HG03342 (cell line): ENCODE measurements at regions not wholly inside any gene's neighbourhood (a gene's known extent, or its start where the extent isn't known, plus 50 kb on each side); places are given as distances from the start of the nearest gene placed in this dataset.
A peak's percentile ranks its signal among the peaks of the same experiment; 100 is the strongest.

Experiments
- ATAC-seq: cut with Tn5 transposase; IDR thresholded peaks from one replicate; pipeline ENCODE4 v1.9.1; 2021; ENCODE audit warnings: mild to moderate bottlenecking, moderate library complexity; ENCODE audit not compliant: unreplicated experiment

- ATAC-seq, result no peak
Measured at GRCh38 chr1:177790566-177790965, 179.3 kb downstream of the SEC16B start.

- no peak for ATAC-seq
Measured at GRCh38 chr1:177789956-177790355, 179.9 kb downstream of the SEC16B start.

- ATAC-seq, result no peak
Measured at GRCh38 chr1:177786176-177786745, 183.6 kb downstream of the SEC16B start.

GRCh38 chr1:177784936-177785335 lies 184.9 kb downstream of the SEC16B start:
- ATAC-seq, result no peak

- ATAC-seq, result no peak
Measured at GRCh38 chr1:177784409-177784808, 185.4 kb downstream of the SEC16B start.

- ATAC-seq, result no peak
Measured at GRCh38 chr1:177783051-177783450, 186.8 kb downstream of the SEC16B start.

GRCh38 chr1:177780096-177780700 lies 189.7 kb downstream of the SEC16B start:
- peak; percentile 59 for ATAC-seq

GRCh38 chr1:177779166-177779965 lies 190.5 kb downstream of the SEC16B start:
- ATAC-seq, result no peak

- no peak for ATAC-seq
Measured at GRCh38 chr1:177775924-177776323, 193.9 kb downstream of the SEC16B start.

- no peak for ATAC-seq
Measured at GRCh38 chr1:177772386-177772960, 197.4 kb downstream of the SEC16B start.

- ATAC-seq, result no peak
Measured at GRCh38 chr1:177771688-177772087, 198.2 kb downstream of the SEC16B start.

GRCh38 chr1:177770096-177770495 lies 199.8 kb downstream of the SEC16B start:
- ATAC-seq, result no peak

- ATAC-seq, result no peak
Measured at GRCh38 chr1:177755851-177756560, 213.9 kb downstream of the SEC16B start.

- ATAC-seq, result no peak
Measured at GRCh38 chr1:177754603-177755002, 215.3 kb downstream of the SEC16B start.

- no peak for ATAC-seq
Measured at GRCh38 chr1:177753655-177754054, 216.2 kb downstream of the SEC16B start.

- no peak for ATAC-seq
Measured at GRCh38 chr1:177748080-177748801, 221.6 kb downstream of the SEC16B start.

- no peak for ATAC-seq
Measured at GRCh38 chr1:177746155-177746554, 223.7 kb downstream of the SEC16B start.

- no peak for ATAC-seq
Measured at GRCh38 chr1:177744906-177745305, 225.0 kb downstream of the SEC16B start.

GRCh38 chr1:177741476-177741875 lies 228.4 kb downstream of the SEC16B start:
- ATAC-seq, result no peak

GRCh38 chr1:177739780-177740179 lies 230.1 kb downstream of the SEC16B start:
- ATAC-seq, result no peak

- no peak for ATAC-seq
Measured at GRCh38 chr1:177737456-177737855, 232.4 kb downstream of the SEC16B start.
